Fibroblast of skin of back (primary cell): ENCODE measurements at regions not wholly inside any gene's neighbourhood (a gene's known extent, or its start where the extent isn't known, plus 50 kb on each side); places are given as distances from the start of the nearest gene placed in this dataset.

Experiments
- DNase-seq: peaks from one replicate; pipeline ENCODE4 v3.0.0-alpha.2; 2013

DNA sequence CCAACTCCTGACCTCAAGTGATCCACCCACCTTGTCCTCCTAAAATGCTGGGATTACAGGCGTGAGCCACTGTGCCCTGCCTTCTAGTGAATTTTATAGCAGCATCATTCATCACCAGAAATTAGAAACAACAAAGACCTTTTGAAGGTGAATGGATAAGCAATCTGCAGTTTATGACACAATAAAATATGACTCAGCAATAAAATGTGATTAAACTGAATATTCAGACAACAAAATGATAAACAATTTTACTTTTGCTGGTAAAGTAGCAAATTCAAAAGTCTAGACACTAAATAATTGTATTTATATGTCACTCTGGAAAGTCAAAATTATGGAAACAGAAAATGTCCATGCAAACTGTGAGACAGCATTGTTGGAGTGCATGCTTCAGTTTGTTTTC is 656.6 kb downstream of the CBLN2 start:
- no peak for DNase-seq

DNA sequence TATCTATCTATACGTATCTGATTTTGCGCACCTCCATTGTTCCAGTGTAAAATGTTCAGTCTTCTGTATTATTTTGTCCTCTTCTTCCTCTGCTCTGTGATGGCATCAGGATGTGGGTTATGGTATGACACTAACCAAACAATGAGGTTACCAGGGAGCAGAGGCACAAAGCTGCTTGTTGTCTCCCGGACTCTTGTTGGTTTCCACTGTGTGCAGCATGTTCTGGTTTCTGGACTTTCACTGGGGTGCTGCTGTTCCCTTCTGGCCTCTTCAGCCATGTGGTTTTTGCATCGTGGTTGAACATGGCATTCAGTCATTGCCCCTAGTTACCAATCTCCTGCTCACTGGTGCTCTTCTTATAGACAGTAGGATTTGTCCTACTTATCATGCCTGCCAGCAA is 665.9 kb downstream of the CBLN2 start:
- no peak for DNase-seq

DNA sequence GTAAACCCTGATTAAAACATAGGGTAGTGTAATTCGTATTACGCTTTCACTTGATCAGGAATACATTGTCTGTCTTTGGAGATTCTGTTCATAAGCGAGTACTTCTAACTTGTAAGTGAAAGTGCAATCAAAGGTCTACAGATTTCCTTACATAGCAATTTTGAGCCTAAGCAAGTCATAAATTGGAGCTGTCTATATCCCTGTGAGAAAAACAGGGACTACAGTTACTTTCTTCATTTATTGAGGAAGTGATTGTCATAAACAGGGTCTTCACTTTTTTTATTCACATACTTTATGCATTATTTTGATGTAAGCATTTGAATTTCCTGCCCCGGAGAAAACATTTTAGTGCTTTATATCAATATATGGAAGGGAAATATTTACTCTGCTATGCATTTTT is 670.4 kb downstream of the CBLN2 start:
- DNase-seq = no peak

DNA sequence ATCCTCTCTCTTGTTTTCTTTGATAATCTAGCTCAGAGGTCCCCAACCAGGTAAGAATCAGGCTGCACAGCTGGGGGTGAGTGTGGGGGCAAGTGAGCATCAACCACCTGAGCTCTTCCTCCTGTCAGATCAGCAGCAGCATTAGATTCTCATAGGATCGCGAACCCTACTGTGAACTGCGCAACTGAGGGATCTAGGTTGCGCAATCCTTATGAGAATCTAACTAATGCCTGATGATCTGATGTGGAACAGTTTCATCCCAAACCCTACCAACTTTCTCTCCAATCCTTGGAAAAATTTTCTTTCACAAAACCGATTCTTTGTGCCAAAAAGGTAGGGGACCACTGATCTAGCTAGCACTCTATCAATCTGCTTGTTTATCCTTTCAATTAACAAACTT is 678.3 kb downstream of the CBLN2 start:
- no peak for DNase-seq

DNA sequence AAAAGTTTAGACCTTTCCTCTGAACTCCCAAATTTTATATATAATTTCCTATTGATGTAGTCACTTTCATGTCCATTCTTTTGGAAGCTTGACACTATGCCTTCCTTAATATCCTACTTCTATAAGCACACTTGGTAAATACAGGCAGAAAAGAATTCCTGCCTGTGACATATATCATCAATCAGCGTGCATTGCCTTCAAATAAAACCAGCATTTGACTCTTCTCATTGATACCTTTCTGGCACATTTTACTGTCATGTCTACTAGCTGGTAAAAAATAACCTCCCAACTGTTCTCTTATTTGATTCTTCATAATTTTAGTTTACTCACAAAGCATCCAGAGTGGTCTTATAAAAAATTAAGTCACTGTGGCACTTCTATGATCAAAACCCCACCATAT is 693.5 kb downstream of the CBLN2 start:
- no peak for DNase-seq

DNA sequence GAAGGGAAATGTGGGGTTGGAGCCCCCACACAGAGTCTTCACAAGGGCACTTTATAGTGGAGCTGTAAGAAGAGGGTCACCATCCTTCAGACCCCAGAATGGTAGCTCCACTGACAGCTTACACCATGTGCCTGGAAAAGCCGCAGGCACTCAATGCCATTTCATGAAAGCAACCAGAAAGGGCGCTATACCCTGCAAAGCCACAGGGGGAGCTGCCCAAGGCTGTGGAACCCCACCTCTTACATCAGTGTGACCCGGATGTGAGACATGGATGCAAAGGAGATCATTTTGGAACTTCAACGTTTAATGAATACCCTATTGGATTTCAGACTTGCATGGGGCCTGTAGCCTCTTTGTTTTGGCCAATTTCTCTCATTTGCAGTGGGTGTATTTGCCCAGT is 694.7 kb downstream of the CBLN2 start:
- DNase-seq = no peak

DNA sequence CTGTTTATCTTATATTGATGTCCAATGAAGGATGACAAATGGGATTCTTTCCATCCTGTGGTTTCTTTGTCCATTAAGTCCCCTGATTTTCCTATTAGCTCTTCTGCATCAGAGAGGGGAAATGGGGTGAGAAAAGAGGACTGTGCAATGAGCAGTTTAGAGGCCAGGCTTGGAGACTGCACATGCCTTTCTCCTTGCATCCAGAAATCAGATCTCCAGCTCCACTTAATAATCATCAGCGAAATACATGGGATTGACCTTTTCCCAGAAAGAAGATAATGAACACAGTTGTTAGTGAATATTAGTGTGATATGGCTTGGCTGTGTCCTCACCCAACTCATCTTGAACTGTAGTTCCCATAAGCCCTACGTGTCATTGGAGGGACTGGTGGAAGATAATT is 697.4 kb downstream of the CBLN2 start:
- DNase-seq = no peak

DNA sequence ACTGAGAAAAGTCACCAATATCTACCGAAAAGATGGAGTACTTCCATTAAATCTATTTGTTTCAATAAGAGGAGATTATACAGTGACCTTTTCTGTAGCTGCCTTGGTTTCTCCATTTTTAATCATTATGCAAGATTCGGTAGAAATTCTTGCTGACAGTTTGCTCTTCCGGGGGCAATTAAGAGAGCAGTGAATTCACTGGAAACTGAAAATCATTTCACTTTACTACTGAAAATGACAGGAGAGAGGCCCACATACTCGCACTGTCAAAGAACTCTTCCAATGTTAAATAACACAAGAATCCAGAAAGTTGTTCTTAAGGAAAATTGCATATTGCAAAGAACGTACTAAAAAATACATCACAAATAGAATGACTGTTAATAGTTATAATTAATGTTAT is 699.3 kb downstream of the CBLN2 start:
- no peak for DNase-seq

DNA sequence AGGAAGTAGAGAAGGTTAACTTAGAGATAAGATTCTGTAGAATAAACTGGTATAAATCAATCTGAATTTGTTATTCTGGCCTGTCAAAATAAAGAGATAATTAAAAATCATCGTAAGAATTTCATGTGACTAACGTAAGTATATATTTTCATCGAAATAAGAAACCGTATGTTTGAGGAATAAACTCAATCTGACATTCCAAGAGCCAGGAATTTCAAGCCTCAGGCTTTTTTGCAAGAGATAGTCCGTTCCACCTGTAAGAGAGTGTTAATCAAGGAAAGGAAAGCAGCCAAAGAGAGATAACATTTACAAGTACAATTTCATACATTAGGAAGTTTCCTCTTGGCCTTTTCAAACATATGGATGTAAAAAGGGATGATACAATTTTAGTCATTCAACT is 701.5 kb downstream of the CBLN2 start:
- DNase-seq = no peak

DNA sequence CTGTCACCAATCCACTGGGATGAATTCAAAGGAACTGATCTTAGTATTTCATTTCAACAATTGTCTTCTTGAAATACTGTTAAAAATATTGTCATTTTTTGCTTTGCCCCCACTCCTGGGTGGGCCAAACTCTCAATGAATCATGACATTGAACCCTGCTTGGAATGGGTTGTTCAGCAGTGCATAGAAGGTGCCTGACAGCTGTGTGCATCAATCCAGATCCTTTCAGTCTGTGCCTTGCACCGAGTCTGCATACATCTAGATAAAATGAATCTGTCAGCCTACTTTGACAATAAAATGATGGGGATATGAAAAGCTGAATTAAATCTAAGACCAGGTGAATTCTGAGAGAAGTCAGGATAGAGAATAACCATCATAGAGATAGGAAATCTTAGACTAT is 706.6 kb downstream of the CBLN2 start:
- no peak for DNase-seq

DNA sequence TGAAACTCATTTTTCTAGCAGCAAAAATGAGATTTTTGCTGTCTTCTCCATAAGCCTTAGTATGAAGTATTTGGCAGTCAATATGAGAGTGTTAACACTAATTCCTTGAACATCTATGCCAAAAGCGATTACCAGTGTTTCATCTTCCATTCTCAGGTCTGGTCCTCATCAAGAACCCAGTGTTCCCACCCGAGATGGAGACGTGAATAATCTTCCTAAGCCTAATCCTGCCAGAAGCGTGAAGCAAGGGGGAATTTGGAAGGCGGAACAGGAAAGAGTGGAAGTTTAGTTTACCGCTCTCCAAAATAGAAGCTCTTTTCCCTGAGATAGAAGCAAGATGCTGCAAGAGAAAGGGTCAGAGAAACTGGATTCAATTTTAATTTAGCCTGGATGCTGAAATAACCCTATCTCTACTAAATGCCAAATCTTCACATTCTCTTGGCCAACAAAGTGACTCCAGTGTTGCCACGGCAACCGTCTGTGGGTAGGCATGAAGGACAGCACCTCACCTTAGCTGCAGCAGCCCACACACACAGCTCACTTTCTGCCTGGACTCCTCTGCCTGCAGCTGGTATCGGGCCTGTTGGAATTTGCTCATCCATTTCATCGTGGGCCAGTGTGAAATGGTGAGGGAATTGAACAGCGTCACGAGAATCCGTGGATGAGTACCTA is 711.1 kb downstream of the CBLN2 start:
- no peak for DNase-seq

DNA sequence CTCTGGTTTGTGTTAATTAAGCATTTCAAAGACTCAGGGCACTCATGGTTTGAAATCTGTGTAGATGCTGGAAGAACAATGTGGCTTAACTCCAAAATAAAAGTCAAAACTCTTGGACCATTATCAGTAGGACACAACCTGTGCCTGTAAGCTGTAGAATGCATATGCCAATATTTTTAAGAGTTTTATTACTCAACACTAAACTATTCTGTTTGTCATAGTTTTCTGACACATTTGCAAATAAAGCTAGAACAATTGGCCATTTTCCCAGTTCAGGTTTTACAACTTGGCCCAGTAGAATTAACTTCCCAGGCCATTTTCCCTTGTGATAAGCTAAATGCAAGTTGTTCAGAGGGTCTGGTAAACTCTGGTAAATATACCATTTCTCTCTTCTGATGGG is 713.1 kb downstream of the CBLN2 start:
- peak; percentile 5 for DNase-seq

DNA sequence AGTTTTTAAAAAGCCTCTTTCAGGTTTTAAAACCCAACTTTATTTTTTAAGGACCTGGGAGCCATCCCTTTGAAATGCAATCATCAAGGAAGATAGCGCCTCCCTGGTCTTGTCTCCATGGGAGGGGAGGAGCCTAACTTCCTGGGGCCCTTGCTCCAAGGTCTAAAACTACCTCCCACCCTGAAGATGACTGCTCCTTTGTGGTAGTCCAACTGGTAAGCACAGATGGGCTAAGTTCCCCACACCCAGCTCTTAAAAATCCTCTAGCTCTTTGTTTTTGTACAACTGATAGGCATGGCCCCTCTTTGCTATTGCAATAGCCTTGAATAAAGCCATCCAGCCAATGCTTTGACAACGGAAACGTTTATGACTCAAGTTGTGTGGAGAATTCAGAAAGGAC is 716.8 kb downstream of the CBLN2 start:
- no peak for DNase-seq

DNA sequence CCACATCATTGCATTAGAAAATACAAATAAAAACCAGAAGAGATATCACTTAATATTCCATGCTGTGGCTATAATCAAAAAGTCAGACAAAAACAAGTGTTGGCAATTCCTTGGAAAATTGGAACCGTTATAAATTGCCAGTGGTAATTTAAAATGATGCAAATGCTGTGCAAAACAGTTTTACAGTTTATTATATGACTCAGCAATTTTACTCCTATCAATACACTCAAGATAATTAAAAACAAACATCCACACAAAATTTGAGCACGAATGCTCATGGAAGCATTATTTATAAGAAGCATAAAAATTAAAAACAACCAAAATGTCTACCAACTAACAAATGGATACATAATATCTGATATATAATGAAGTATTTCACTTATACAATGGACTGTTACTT is 728.8 kb downstream of the CBLN2 start:
- DNase-seq = no peak

DNA sequence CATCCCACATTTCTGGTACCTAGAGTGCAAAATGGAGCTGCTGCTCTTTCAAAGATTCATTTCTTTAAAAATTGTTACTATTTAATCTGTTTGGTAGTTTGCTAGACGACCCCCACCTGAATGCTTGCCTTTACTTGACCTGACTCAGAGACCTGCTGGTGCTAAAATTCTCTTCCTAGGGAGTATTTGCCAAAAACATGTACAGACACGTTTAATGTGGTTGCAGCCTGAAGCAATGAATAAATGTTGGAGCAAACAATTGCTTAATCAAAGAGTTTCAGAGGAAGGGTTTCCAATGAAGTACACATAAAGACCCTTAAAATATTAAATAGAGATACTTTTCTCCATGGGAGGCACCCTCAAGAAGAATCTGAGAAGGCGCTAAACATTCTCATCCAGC is 734.4 kb downstream of the CBLN2 start:
- DNase-seq = no peak

DNA sequence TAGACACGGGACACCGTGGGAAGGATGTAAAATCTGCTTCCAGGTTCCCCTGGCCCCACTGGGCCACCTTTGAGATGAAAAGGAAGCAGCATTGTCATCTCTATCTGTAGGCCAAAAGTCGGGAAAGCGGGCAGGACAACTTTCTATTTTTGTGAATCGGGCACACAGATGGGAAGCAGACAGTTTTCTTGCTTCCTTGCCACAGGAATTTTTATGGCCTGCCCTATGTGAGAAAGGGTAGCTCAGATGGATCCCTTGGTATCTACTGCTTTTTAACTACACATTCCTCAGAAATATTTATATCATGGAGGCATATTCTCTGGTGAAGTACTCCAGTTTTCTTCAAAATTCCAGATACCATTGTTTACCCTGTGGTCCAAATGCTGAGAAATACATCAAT is 735.5 kb downstream of the CBLN2 start:
- DNase-seq = peak; percentile 53

DNA sequence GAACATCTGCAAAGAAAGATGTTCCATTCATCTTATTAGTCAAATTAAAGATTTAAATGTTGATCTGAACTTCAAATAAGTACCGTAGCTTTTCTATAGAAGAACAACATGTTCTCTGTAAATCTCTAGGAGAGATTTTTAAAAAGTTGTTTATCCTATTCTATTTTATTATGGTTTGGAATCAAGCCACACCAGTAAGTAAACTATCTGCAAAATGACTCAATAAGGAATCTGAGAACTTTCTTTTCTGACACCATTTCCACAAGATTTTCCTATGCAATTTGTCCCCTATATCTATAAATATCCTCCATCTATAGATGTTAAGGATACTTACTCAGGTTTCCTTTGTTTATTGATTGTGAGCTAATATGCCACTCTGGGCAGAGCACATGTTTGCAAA is 736.6 kb downstream of the CBLN2 start:
- peak; percentile 6 for DNase-seq

DNA sequence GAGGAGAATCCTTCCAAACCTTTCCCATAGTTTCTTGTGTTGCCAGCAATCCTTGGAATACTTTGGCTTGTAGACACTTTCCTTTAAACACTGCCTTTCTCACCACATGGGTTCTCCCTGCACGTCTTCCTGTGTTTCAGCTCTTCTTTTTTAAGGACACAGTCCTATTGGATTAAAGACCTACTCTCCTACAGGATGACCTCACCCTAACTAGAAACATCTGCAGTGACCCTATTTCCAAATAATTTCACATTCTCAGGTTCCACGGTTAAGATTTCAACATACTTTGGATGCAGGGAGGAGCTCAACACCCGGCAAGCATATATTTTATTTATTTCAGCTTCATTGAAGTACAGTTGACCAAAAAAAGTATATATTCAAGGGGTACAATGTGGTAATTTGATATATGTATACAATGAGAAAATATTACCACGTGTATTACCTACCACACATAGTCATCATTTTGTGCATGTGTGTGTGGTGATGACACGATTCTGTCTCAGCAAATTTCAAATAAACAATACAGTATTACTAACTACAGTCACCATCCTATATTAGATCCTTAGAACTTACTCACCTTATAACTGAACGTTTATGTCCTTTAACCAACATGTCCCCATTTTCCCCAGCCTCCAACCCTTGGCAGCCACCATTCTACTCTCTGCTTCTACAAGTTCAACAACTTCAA is 745.0 kb downstream of the CBLN2 start:
- peak; percentile 2 for DNase-seq

DNA sequence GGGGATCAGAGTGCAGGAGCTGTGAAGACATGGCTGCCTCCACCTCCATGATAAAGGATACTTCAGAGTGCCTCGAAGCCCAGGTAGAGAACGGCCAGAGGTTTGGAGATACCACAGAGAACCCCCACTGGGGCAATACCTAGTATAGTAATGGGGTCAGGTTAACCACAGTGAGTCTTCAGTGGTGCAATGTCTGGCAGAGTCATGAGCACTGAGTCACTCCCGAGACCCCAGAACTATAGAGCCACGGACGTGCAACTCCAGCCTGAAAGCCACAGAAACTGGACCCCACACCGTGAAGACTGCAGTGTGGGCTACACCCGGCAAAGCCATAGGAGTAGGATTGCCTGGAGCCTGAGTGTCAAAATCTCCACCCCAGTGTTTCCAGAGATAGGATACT is 746.6 kb downstream of the CBLN2 start:
- no peak for DNase-seq

DNA sequence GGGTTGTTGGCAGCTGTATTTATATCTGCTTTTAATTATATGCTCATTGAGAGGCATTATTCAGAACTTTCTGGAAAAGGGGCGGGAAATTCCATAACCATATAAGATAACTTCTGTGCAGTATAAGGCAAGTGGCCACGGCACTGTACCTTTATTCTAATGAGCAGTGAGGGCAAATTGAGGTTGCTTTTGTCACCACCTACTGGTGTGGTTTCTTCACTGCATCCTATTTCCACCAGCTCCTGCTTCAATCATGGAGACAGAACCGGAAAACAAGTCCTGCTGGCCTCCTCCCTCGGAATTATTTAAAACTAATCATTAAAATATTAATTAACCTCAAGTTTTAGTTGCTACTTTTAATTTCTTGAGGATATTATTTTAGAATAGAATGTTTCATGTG is 759.4 kb downstream of the CBLN2 start:
- DNase-seq = peak; percentile 2

DNA sequence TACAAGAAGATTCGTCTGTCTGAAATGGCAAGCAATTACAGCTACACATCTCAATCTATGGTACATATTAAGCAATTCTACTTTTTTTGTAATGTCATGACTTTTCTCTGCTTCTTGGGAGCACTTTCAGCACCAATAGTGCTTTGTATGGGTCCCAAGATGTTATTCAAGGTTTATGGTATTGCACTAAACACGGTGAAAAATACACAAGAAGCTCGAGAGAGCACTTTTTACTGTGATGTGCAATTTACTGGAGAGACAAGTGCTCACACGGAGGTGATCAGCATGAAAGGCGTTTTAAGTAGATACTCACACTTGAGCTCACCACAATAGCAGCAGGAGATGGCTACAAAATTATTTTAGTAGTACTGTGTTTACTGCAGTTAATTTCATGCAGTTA is 783.6 kb downstream of the CBLN2 start:
- no peak for DNase-seq

DNA sequence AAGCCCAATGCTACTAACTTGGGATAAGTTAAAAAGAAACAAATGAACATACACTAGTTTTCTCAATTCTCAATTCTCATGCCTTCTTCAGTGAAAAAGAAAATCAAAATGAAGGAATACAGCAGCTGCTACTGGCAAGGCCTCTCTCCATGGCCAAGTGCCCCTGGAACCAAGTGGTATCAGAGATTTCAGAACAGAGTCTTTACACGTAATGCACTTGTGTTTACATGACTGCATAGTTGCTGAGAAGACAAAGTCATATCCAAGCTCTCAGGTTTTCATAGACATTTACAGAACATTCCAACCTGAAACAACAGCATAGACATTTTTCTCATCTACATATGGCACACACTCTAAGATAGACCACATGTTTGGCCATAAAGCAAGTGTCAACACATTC is 789.9 kb downstream of the CBLN2 start:
- no peak for DNase-seq

DNA sequence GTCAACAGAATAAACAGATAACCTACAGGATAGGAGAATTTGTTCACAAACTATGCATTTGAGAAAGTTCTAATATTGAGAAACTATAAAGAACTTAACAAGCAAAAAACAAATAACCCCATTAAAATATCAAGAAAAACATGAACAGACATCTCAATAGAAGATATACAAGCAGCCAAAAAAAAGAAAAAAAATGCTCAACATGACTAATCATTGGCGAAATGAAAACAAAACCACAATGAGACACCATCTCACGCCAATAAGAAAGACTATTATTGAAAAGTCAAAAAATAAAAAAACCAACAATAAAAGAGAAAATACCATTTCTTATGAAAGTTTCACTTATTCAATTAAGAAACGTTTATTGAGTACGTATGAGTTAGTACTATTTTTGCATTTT is 800.5 kb downstream of the CBLN2 start:
- no peak for DNase-seq

DNA sequence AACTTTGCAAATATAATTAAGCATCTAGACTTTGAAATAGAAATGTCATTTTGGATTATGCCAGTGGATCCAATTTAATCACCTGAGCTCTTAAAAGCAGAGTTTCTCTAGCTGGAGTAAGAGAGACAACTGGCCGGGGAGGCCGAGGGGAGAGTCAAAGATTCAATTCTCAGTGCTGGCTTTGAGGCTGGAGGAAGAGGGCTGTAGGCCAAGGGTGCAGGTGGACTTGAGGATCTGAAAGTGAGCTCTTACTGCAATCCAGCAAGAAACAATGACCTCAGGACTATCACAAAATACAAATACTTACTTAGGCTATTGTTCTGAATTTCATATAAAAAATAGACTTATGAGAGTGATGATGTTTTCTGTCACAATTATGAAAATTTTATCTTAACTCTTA is 814.5 kb downstream of the CBLN2 start:
- DNase-seq = no peak

DNA sequence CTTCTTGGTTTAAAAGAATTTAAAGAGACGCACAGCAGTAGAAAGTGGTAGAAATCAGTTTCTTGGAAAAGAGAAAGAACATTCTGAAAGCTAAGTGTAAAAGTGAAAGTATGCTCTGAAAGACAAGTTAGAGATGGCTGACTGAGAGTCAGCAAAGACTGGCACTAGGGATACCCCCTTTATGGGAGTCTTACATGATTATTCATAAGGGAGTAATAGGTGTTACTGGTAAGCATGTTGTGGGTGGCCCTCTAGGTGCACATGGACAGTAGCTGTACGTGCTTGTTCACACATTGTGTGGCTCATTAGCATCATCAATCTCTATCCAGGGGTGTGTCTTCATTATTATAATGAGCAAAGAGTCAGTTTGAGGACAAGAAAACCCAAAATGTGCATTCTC is 816.2 kb downstream of the CBLN2 start:
- DNase-seq = no peak
